IMR-90 (cell line): ENCODE measurements at regions not wholly inside any gene's neighbourhood (a gene's known extent, or its start where the extent isn't known, plus 50 kb on each side); places are given as distances from the start of the nearest gene placed in this dataset.

Experiments used
- ATAC-seq: fragments of 200-7000 bp; cut with Tn5 transposase; 2 replicates; pipeline ENCODE4 v1.9.1; 2020; ENCODE audit warnings: low read depth, mild to moderate bottlenecking, moderate library complexity
- BruUV-seq: library from RNA; stranded (reverse); fragments of 400-500 nt; replicated peaks from 2 replicates; lab custom pipeline; 2021; lab: Mats Ljungman, UMichigan
- CTCF ChIA-PET: fragments of 300-600 bp; formaldehyde crosslinking; extraction: SDS; loops from one replicate; lab custom pipeline; 2021; ENCODE audit warnings: antibody characterized with exemption; lab: Yijun Ruan, JAX
- POLR2A ChIA-PET: fragments of 300-600 bp; sonication (Branson Sonifier 250); formaldehyde crosslinking; loops from one replicate; lab custom pipeline; 2022; ENCODE audit warnings: antibody characterized with exemption; ENCODE audit not compliant: unreplicated experiment; lab: Charles Lee
- DNase-seq: peaks from one replicate; pipeline ENCODE4 v3.0.0; 2013
- H2AFZ ChIP-seq: replicated peaks from 2 replicates; pipeline ENCODE3; 2013; ENCODE audit warnings: low read length, mild to moderate bottlenecking; ENCODE audit not compliant: poor library complexity
- H2AK5ac ChIP-seq: 2 replicates; pipeline ENCODE4 v1.6.1; 2013; ENCODE audit warnings: low read depth, low read length, inconsistent platforms
- H2AK9ac ChIP-seq: replicated peaks from 2 replicates; pipeline ENCODE3; 2013; ENCODE audit warnings: mild to moderate bottlenecking, low read depth, low read length, moderate library complexity; ENCODE audit not compliant: poor library complexity
- H2BK120ac ChIP-seq: 2 replicates; pipeline ENCODE4 v1.6.1; 2013; ENCODE audit warnings: low read depth, low read length, inconsistent platforms
- H2BK15ac ChIP-seq: 3 replicates; pipeline ENCODE4 v1.6.1; 2013; ENCODE audit warnings: low read depth, low read length, inconsistent platforms
- H2BK20ac ChIP-seq: 2 replicates; pipeline ENCODE4 v1.6.1; 2013; ENCODE audit warnings: low read depth, mild to moderate bottlenecking, inconsistent platforms, low read length, moderate library complexity
- H2BK5ac ChIP-seq: 2 replicates; pipeline ENCODE4 v1.6.1; 2013; ENCODE audit warnings: mild to moderate bottlenecking, low read depth, low read length, inconsistent platforms; ENCODE audit not compliant: poor library complexity, severe bottlenecking
- H3K14ac ChIP-seq: replicated peaks from 2 replicates; pipeline ENCODE4 v1.6.1; 2013; ENCODE audit warnings: low read depth, low read length, inconsistent platforms
- H3K18ac ChIP-seq: 2 replicates; pipeline ENCODE4 v1.6.1; 2013; ENCODE audit warnings: low read depth, low read length, control low read depth
- H3K23ac ChIP-seq: 2 replicates; pipeline ENCODE4 v1.6.1; 2013; ENCODE audit warnings: low read depth, low read length, inconsistent platforms
- H3K27ac ChIP-seq: 2 replicates; pipeline ENCODE4 v1.5.1; 2013; ENCODE audit warnings: mild to moderate bottlenecking, control low read depth, low read length; ENCODE audit not compliant: insufficient read depth
- H3K27me3 ChIP-seq: 2 replicates; pipeline ENCODE4 v1.6.1; 2013; ENCODE audit warnings: low read length; ENCODE audit not compliant: control insufficient read depth, insufficient read depth
- H3K36me3 ChIP-seq: 2 replicates; pipeline ENCODE4 v1.6.1; 2013; ENCODE audit warnings: low read length, mixed read lengths; ENCODE audit not compliant: control insufficient read depth, insufficient read depth
- H3K4ac ChIP-seq: 2 replicates; pipeline ENCODE4 v1.6.1; 2013; ENCODE audit warnings: low read depth, low read length, inconsistent platforms
- H3K4me1 ChIP-seq: 2 replicates; pipeline ENCODE4 v1.6.1; 2013; ENCODE audit warnings: low read length, mixed read lengths; ENCODE audit not compliant: control insufficient read depth, insufficient read depth
- H3K4me2 ChIP-seq: 2 replicates; pipeline ENCODE4 v1.6.1; 2013; ENCODE audit warnings: low read depth, mild to moderate bottlenecking, control low read depth, low read length, moderate library complexity
- H3K4me3 ChIP-seq: 2 replicates; pipeline ENCODE4 v1.5.1; 2013; ENCODE audit warnings: low read depth, mild to moderate bottlenecking, control low read depth, low read length, moderate library complexity; ENCODE audit not compliant: insufficient read depth
- H3K56ac ChIP-seq: 2 replicates; pipeline ENCODE4 v1.6.1; 2013; ENCODE audit warnings: low read length, inconsistent platforms; ENCODE audit not compliant: insufficient read depth; ENCODE audit errors: extremely low read depth
- H3K79me1 ChIP-seq, 2 experiments: 2 replicates each; pipeline ENCODE4 v1.6.1; 2013; ENCODE audit warnings: low read length in 2 of 2, inconsistent platforms in 1 of 2, low read depth in 1 of 2
- H3K9ac ChIP-seq: 2 replicates; pipeline ENCODE4 v1.6.1; 2013; ENCODE audit warnings: low read depth, low read length, control low read depth
- H3K9me1 ChIP-seq: 2 replicates; pipeline ENCODE4 v1.6.1; 2013; ENCODE audit warnings: low read length, inconsistent platforms; ENCODE audit not compliant: insufficient read depth
- H3K9me3 ChIP-seq: 2 replicates; pipeline ENCODE4 v1.6.1; 2013; ENCODE audit warnings: low read length; ENCODE audit not compliant: control insufficient read depth, insufficient read depth
- H4K20me1 ChIP-seq: 2 replicates; pipeline ENCODE4 v1.6.1; 2013; ENCODE audit warnings: low read length, inconsistent platforms; ENCODE audit not compliant: insufficient read depth
- H4K5ac ChIP-seq: 2 replicates; pipeline ENCODE4 v1.6.1; 2013; ENCODE audit warnings: mild to moderate bottlenecking, low read depth, low read length, control low read depth
- H4K8ac ChIP-seq, 2 experiments: 2 replicates each; pipeline ENCODE4 v1.6.1; 2013; ENCODE audit warnings: low read depth in 2 of 2, low read length in 2 of 2, control low read depth in 1 of 2, inconsistent platforms in 1 of 2
- H4K91ac ChIP-seq: 2 replicates; pipeline ENCODE4 v1.6.1; 2013; ENCODE audit warnings: low read depth, low read length, inconsistent platforms; ENCODE audit not compliant: insufficient read depth
- BHLHE40 ChIP-seq: fragments of 150-350 bp; IDR thresholded peaks from 2 replicates; pipeline ENCODE4 v1.6.1; 2016; ENCODE audit warnings: mild to moderate bottlenecking, low read depth, low read length
- CEBPB ChIP-seq: IDR thresholded peaks from 2 replicates; pipeline ENCODE4 v1.6.1; 2012; ENCODE audit warnings: low read depth, low read length, improper control_type of control experiment
- CHD1 ChIP-seq: IDR thresholded peaks from 2 replicates; pipeline ENCODE4 v1.6.1; 2012; ENCODE audit warnings: low read depth, low read length, improper control_type of control experiment
- MAFK ChIP-seq: IDR thresholded peaks from 2 replicates; pipeline ENCODE4 v1.6.1; 2012; ENCODE audit warnings: low read depth, low read length, improper control_type of control experiment
- MAZ ChIP-seq: IDR thresholded peaks from 2 replicates; pipeline ENCODE4 v1.6.1; 2012; ENCODE audit warnings: low read depth, mild to moderate bottlenecking, low read length, improper control_type of control experiment, moderate library complexity, borderline replicate concordance
- MXI1 ChIP-seq: IDR thresholded peaks from 2 replicates; pipeline ENCODE4 v1.6.1; 2012; ENCODE audit warnings: low read depth, mild to moderate bottlenecking, low read length, moderate library complexity, borderline replicate concordance
- NFE2L2 ChIP-seq: fragments of 150-350 bp; IDR thresholded peaks from 2 replicates; pipeline ENCODE4 v1.6.1; 2016; ENCODE audit warnings: low read depth, mild to moderate bottlenecking, low read length
- POLR2A ChIP-seq: IDR thresholded peaks from 2 replicates; pipeline ENCODE4 v1.6.1; 2012; ENCODE audit warnings: mild to moderate bottlenecking, low read depth, low read length
- RAD21 ChIP-seq: IDR thresholded peaks from 2 replicates; pipeline ENCODE4 v1.6.1; 2012; ENCODE audit warnings: low read length, improper control_type of control experiment
- RCOR1 ChIP-seq: IDR thresholded peaks from 2 replicates; pipeline ENCODE4 v1.6.1; 2012; ENCODE audit warnings: mild to moderate bottlenecking, low read length, improper control_type of control experiment; ENCODE audit not compliant: insufficient replicate concordance
- RFX5 ChIP-seq: IDR thresholded peaks from 2 replicates; pipeline ENCODE4 v1.8.0; 2012; ENCODE audit warnings: low read depth, mild to moderate bottlenecking, low read length, moderate library complexity
- SMC3 ChIP-seq: fragments of 150-350 bp; IDR thresholded peaks from 2 replicates; pipeline ENCODE4 v1.6.1; 2016; ENCODE audit warnings: low read depth, mild to moderate bottlenecking, antibody characterized with exemption, low read length, moderate library complexity
- WGBS, 2 experiments: methylation state at CpG; one replicate each; pipeline versions ENCODE4 v1.1.5 to v1.1.7; 2013; ENCODE audit warnings: missing lambda C conversion rate in 2 of 2; ENCODE audit not compliant: insufficient read length in 1 of 2; ENCODE audit errors: extremely low coverage in 2 of 2; 5-methylcytosine and 5-hydroxymethylcytosine counted together
- dilution Hi-C: fragments of 300-500 bp; cut with HindIII; formaldehyde crosslinking; loops from one replicate; pipeline ENCODE4 v1.14.3; 2018; ENCODE audit warnings: low sequenced_read_pairs; ENCODE audit not compliant: unreplicated experiment
- in situ Hi-C: fragments of 300-500 bp; cut with MboI; formaldehyde crosslinking; loops from 3 replicates; pipeline ENCODE4 v1.14.3; 2019; ENCODE audit warnings: low sequenced_read_pairs, inconsistent platforms, mixed read lengths
- intact Hi-C: fragments of 100-400 bp; cut with micrococcal nuclease; formaldehyde crosslinking; loops from 2 replicates; pipeline ENCODE4 v1.10.0; 2022
- TF ChIP-seq, protein P1 (sequence below): conservative IDR thresholded peaks from 2 replicates; pipeline ENCODE4 v1.5.1; 2012; ENCODE audit warnings: mild to moderate bottlenecking, low read depth, low read length, improper control_type of control experiment
- TF ChIP-seq, protein P2 (sequence below): fragments of 150-350 bp; IDR thresholded peaks from 2 replicates; pipeline ENCODE4 v1.6.1; 2017; ENCODE audit warnings: mild to moderate bottlenecking, antibody characterized with exemption, low read length, low read depth
- TF ChIP-seq, protein P3 (sequence below): fragments of 150-350 bp; IDR thresholded peaks from 2 replicates; pipeline ENCODE4 v1.6.1; 2016; ENCODE audit warnings: low read depth, mild to moderate bottlenecking, low read length, moderate library complexity, borderline replicate concordance

DNA sequence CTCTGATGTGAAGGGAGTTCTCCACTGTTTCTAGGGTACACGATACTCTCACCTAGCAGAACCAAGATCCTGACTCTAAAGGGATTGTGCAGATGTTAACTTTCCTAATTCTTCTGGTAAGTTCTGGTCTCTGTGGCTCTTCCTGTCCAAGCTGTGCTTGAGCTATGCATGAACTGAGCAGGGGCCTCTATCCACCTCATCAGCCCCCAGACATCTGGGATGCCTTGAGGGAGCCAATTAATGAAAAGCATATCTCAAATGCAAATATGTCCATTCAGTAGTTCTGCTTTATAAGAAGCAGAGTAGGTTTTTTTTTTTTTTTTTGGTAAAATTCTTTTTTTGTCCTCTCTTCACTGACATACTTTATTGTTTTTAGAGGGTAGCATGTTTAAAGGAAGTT is 89.6 kb downstream of the POLR2M start:
- WGBS, 2 experiments: 57% methylated on average over 1 of the region's 1 CpG; no CpG with 5 or more reads in 1 of the 2 experiments
- H3K27ac ChIP-seq: no peak overlapping the region
- no peak overlapping the region for H3K9ac ChIP-seq
- H3K27me3 ChIP-seq: peaks cover 1% of the 10 kb centered on the region
- no peak overlapping the region for H3K18ac ChIP-seq
- in situ Hi-C loops: no loop called here
- no peak for DNase-seq
- H3K4me1 ChIP-seq: no peaks in the 10 kb centered on the region
- ChIA-PET POLR2A (no interaction called here), CTCF (no interaction called here)
- no peaks in the 10 kb centered on the region for H3K36me3 ChIP-seq
- H3K4ac ChIP-seq: no peak overlapping the region
- no peaks in the 10 kb centered on the region for H3K79me1 ChIP-seq
- H3K14ac ChIP-seq: no peak overlapping the region
- no peak overlapping the region for H2AFZ ChIP-seq
- no peaks in the 10 kb centered on the region for H4K20me1 ChIP-seq
- ATAC-seq: no peak
- H2BK5ac ChIP-seq: no peak overlapping the region
- H4K8ac ChIP-seq: no peak overlapping the region
- no peak overlapping the region for H4K5ac ChIP-seq
- no peaks in the 10 kb centered on the region for H3K9me3 ChIP-seq
- H2BK15ac ChIP-seq: no peak overlapping the region
- dilution Hi-C loops: no loop called here
- no peak overlapping the region for H2BK20ac ChIP-seq
- H3K9me1 ChIP-seq: no peaks in the 10 kb centered on the region
- H3K4me2 ChIP-seq: no peak overlapping the region
- H3K23ac ChIP-seq: no peak overlapping the region
- H3K56ac ChIP-seq: no peak overlapping the region
- H4K91ac ChIP-seq: no peak overlapping the region
- BruUV-seq: no TSS peak
- H2BK120ac ChIP-seq: no peak overlapping the region
- no peak overlapping the region for H3K4me3 ChIP-seq
- H2AK9ac ChIP-seq: no peak overlapping the region
- H2AK5ac ChIP-seq: no peak overlapping the region
- TF ChIP-seq, protein P1, sequence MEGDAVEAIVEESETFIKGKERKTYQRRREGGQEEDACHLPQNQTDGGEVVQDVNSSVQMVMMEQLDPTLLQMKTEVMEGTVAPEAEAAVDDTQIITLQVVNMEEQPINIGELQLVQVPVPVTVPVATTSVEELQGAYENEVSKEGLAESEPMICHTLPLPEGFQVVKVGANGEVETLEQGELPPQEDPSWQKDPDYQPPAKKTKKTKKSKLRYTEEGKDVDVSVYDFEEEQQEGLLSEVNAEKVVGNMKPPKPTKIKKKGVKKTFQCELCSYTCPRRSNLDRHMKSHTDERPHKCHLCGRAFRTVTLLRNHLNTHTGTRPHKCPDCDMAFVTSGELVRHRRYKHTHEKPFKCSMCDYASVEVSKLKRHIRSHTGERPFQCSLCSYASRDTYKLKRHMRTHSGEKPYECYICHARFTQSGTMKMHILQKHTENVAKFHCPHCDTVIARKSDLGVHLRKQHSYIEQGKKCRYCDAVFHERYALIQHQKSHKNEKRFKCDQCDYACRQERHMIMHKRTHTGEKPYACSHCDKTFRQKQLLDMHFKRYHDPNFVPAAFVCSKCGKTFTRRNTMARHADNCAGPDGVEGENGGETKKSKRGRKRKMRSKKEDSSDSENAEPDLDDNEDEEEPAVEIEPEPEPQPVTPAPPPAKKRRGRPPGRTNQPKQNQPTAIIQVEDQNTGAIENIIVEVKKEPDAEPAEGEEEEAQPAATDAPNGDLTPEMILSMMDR: no peak
- TF ChIP-seq BHLHE40 (no peak), SMC3 (no peak), RFX5 (no peak), MXI1 (no peak), CHD1 (no peak), MAFK (no peak), RCOR1 (no peak), RAD21 (no peak), POLR2A (no peak), MAZ (no peak), CEBPB (no peak), NFE2L2 (no peak)
- TF ChIP-seq, protein P2, sequence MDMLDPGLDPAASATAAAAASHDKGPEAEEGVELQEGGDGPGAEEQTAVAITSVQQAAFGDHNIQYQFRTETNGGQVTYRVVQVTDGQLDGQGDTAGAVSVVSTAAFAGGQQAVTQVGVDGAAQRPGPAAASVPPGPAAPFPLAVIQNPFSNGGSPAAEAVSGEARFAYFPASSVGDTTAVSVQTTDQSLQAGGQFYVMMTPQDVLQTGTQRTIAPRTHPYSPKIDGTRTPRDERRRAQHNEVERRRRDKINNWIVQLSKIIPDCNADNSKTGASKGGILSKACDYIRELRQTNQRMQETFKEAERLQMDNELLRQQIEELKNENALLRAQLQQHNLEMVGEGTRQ: no peak
- TF ChIP-seq, protein P3, sequence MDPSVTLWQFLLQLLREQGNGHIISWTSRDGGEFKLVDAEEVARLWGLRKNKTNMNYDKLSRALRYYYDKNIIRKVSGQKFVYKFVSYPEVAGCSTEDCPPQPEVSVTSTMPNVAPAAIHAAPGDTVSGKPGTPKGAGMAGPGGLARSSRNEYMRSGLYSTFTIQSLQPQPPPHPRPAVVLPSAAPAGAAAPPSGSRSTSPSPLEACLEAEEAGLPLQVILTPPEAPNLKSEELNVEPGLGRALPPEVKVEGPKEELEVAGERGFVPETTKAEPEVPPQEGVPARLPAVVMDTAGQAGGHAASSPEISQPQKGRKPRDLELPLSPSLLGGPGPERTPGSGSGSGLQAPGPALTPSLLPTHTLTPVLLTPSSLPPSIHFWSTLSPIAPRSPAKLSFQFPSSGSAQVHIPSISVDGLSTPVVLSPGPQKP: no peak
- intact Hi-C loops: no loop called here
